ENCODE measurements at regions not wholly inside any gene's neighbourhood (a gene's known extent, or its start where the extent isn't known, plus 50 kb on each side); places are given as distances from the start of the nearest gene placed in this dataset.

GRCh38 chr12:111057701-111058425 is 137.5 kb upstream of the MYL2 start:
- Mint-ChIP-seq H3K27me3 (ENCODE audit: low read depth) (no peaks in the 10 kb centered on the region), H3K27ac (no peak overlapping the region), H3K36me3 (no peaks in the 10 kb centered on the region), H3K4me3 (no peak overlapping the region), H3K4me1 (peaks cover 48% of the 10 kb centered on the region), H3K9me3 (no peaks in the 10 kb centered on the region)
- ChIA-PET POLR2A (interaction anchor here (0.5 kb wide), 1 partner anchor 120 kb away, joined by 9 read pairs; no protein-coding TSS in a partner anchor), CTCF (interaction anchor here (1.1 kb wide), 1 partner anchor 241 kb away, joined by 3 read pairs; no protein-coding TSS in a partner anchor)
- DNase-seq (ENCODE audit: low spot score) (no peak), ATAC-seq (no peak)
- TF ChIP-seq TP53 (CRISPR knock-in tag; IDR thresholded peaks at IDR 0.05): no peak
- TF ChIP-seq AFF4 (CRISPR knock-in tag; IDR thresholded peaks at IDR 0.05; ENCODE audit: borderline replicate concordance): no peak
- TF ChIP-seq ZNF512 (CRISPR knock-in tag; IDR thresholded peaks at IDR 0.05; ENCODE audit: borderline replicate concordance): no peak
- TF ChIP-seq ETV6 (CRISPR knock-in tag; IDR thresholded peaks at IDR 0.05): no peak
- TF ChIP-seq ZNF317 (CRISPR knock-in tag; IDR thresholded peaks at IDR 0.05; ENCODE audit: borderline replicate concordance, low read depth): no peak
- TF ChIP-seq ZNF423 (CRISPR knock-in tag; IDR thresholded peaks at IDR 0.05): no peak
- TF ChIP-seq IRF1 (CRISPR knock-in tag; IDR thresholded peaks at IDR 0.05): no peak
- TF ChIP-seq GRHL2 (CRISPR knock-in tag; IDR thresholded peaks at IDR 0.05; ENCODE audit: insufficient replicate concordance, severe bottlenecking): no peak
- TF ChIP-seq OVOL2 (CRISPR knock-in tag; IDR thresholded peaks at IDR 0.05; ENCODE audit: borderline replicate concordance): no peak
- no peak for TF ChIP-seq ZNF281 (CRISPR knock-in tag; IDR thresholded peaks at IDR 0.05)
- TF ChIP-seq ZNF219 (CRISPR knock-in tag; IDR thresholded peaks at IDR 0.05; ENCODE audit: borderline replicate concordance): no peak
- TF ChIP-seq PRDM15 (CRISPR knock-in tag; IDR thresholded peaks at IDR 0.05): no peak
- no peak for TF ChIP-seq USF2 (CRISPR knock-in tag; IDR thresholded peaks at IDR 0.05)
- TF ChIP-seq ZBTB43 (CRISPR knock-in tag; IDR thresholded peaks at IDR 0.05): no peak
- no peak for TF ChIP-seq ATF6 (CRISPR knock-in tag; IDR thresholded peaks at IDR 0.05)
- TF ChIP-seq E2F5 (CRISPR knock-in tag; IDR thresholded peaks at IDR 0.05): no peak
